ENCODE measurements at regions not wholly inside any gene's neighbourhood (a gene's known extent, or its start where the extent isn't known, plus 50 kb on each side); places are given as distances from the start of the nearest gene placed in this dataset.

DNA sequence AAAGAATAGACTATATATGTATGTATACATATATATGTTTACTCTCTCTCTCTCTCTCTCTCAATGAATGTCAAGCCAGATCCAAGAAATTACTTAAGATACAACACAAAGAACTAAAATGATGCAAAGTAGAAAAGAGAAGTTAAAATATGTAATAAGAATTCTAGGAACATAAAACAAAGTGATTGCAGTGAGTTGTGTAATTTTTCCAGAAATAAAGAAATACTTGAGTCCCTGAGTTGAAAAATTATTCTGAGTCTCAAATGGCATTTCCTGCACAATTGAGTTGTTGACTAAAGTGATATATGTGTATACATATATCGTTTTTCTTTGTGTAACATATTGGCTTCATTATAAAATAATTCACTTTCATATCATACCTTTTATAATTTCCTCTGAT lies 262.4 kb downstream of the INSIG2 start:
- no peak for ATAC-seq
- no peak for DNase-seq
- Mint-ChIP-seq H3K4me1 (ENCODE audit: low read depth) (no peaks in the 10 kb centered on the region), H3K4me3 (no peak overlapping the region), H3K27me3 (ENCODE audit: low read depth) (peaks cover 11% of the 10 kb centered on the region), H3K9me3 (no peaks in the 10 kb centered on the region), H3K36me3 (ENCODE audit: insufficient read depth) (no peaks in the 10 kb centered on the region)

DNA sequence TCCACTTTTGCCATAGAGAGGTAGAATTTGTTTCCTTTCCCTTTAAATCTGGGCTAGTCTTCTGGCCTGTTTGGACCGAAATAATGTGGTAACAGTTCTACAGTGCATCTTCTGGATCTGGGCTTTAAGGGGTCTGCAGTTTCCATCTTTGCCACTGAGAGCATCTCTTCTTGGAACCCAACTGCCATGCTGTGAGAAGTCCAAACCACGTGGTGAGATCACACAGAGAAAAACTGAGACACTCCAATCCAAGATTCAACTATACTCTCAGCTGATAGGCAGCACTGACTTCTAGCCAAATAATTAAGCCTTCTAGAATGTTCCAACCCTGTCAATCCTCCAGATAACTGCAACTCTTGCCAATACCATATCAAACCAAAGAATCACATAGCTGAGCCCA lies 261.1 kb downstream of the INSIG2 start:
- H3K4me3 Mint-ChIP-seq = no peak overlapping the region
- no peak for ATAC-seq
- H3K27me3 Mint-ChIP-seq (ENCODE audit: low read depth) = peaks cover 16% of the 10 kb centered on the region
- no peaks in the 10 kb centered on the region for H3K36me3 Mint-ChIP-seq (ENCODE audit: insufficient read depth)
- DNase-seq = no peak
- no peaks in the 10 kb centered on the region for H3K9me3 Mint-ChIP-seq
- H3K4me1 Mint-ChIP-seq (ENCODE audit: low read depth) = no peaks in the 10 kb centered on the region

DNA sequence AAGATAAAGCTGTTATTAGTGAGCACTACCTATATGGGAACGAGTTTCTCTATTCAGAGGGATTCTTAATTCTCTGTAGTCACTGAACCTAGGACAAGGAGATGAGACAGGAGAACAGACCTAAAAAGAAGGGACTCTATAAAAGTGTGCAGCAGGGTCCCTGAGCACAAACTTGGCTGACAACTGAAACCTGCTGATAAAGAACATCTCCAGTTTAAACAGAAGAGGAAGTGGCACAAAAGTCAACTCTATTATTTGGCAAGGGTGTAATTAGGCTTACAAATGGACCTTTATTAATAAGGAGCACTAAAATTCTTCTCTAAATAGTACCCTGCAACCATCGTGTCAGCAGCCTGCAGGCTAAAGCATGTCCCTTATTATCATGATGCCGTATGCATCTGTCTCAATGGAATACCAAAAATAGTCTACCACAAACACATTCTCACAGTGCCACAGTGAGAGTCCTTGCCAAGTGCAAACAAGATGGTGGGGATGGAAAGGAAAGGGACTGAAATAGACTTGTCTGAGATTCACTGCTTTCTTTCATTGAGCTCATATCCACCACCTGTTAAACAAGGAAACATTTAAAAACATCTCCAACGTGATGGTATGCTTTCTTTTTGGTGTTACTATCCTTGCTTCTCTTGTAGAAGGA lies 260.2 kb downstream of the INSIG2 start:
- no peaks in the 10 kb centered on the region for H3K36me3 Mint-ChIP-seq (ENCODE audit: insufficient read depth)
- H3K4me1 Mint-ChIP-seq (ENCODE audit: low read depth) = no peaks in the 10 kb centered on the region
- DNase-seq = no peak
- H3K9me3 Mint-ChIP-seq = no peaks in the 10 kb centered on the region
- peaks cover 16% of the 10 kb centered on the region for H3K27me3 Mint-ChIP-seq (ENCODE audit: low read depth)
- H3K4me3 Mint-ChIP-seq = no peak overlapping the region
- ATAC-seq = no peak

DNA sequence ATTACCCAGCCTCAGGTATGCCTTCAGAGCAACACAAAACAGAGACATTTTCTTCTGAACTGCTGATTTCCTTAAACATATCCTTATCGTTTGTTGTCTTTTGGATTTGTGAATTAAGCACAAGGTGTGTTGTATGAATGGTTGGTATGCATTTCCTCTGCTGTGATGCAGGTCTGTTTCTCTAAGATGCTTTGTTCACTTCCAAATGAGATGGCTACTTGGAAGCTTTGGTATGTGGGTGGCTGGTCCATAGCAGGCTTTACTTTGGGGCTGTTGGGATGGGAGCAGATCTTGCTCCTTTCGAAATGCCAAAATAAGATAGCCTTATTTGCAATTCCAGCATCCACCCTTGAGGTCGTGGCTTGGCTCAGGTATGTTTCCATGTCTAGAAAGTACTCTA lies 257.2 kb downstream of the INSIG2 start:
- Mint-ChIP-seq H3K27me3 (ENCODE audit: low read depth) (peaks cover 13% of the 10 kb centered on the region), H3K4me1 (ENCODE audit: low read depth) (no peaks in the 10 kb centered on the region), H3K4me3 (no peak overlapping the region), H3K9me3 (no peaks in the 10 kb centered on the region), H3K36me3 (ENCODE audit: insufficient read depth) (no peaks in the 10 kb centered on the region)
- no peak for DNase-seq
- no peak for ATAC-seq

DNA sequence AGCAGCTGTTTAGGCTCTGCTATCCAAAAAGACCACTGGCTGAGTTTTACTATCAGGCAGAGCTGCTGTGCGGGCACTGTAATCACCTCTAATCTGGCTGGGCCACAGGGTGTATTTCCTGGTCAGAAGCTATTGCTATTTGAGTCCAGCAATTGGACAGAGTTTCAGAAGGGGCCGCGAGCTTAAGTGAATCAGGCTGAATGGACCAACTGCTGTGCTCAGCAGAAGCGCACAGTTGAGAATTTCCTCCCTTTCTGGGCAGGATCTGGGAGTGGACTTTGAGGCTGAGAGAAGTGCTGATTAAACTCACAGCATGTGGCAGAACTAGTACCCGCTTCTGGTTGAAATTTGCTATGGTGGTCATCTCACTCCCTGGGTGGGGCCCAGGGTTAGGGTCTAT lies 251.8 kb downstream of the INSIG2 start:
- ATAC-seq (no peak), DNase-seq (no peak)
- Mint-ChIP-seq H3K36me3 (ENCODE audit: insufficient read depth) (peaks cover 2% of the 10 kb centered on the region), H3K4me3 (no peak overlapping the region), H3K4me1 (ENCODE audit: low read depth) (no peaks in the 10 kb centered on the region), H3K9me3 (peaks cover 17% of the 10 kb centered on the region), H3K27me3 (ENCODE audit: low read depth) (peaks cover 10% of the 10 kb centered on the region)

DNA sequence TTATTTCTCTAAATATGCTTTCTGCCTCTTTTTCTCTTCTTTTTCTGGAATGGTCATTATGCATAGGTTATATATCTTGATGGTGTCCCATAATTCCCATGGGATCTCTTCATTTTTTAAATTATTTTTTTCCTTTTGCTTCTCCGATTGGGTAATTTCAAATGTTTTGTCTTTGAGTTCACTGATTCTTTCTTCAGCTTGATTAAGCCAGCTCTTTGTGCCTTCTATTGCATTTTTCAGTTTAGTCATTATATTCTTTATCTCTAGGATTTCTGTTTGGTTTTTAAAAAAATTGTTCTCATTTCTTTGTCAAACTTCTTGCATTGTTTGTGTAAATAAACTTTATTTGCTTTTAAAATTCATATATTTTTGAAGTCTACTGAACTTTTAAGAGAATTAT lies 251.1 kb downstream of the INSIG2 start:
- H3K9me3 Mint-ChIP-seq = peaks cover 17% of the 10 kb centered on the region
- H3K36me3 Mint-ChIP-seq (ENCODE audit: insufficient read depth) = peaks cover 2% of the 10 kb centered on the region
- DNase-seq (no peak), ATAC-seq (no peak)
- peaks cover 10% of the 10 kb centered on the region for H3K27me3 Mint-ChIP-seq (ENCODE audit: low read depth)
- H3K4me1 Mint-ChIP-seq (ENCODE audit: low read depth) = no peaks in the 10 kb centered on the region
- H3K4me3 Mint-ChIP-seq = no peak overlapping the region

DNA sequence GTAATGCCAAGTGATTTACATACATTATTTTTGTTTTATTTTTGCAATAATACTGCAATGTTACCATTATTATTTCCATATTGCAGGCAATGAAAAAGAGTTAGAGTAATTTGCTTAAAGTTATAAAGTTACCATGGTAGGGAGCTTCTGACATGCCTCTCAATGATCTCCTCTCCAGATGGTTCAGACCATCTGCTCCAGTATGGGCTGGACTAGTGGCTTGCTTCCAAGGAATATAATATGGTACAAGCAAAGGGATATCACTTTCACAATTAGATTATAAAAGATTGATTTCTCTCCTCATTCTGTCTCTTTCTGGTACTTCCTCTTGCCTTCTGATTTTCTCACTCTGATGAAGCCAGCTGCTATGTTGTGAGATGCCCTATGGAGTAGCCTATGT lies 245.4 kb downstream of the INSIG2 start:
- Mint-ChIP-seq H3K4me1 (ENCODE audit: low read depth) (no peaks in the 10 kb centered on the region), H3K27me3 (ENCODE audit: low read depth) (peaks cover 18% of the 10 kb centered on the region), H3K9me3 (peaks cover 5% of the 10 kb centered on the region), H3K36me3 (ENCODE audit: insufficient read depth) (no peaks in the 10 kb centered on the region), H3K4me3 (no peak overlapping the region)
- DNase-seq (no peak), ATAC-seq (no peak)

DNA sequence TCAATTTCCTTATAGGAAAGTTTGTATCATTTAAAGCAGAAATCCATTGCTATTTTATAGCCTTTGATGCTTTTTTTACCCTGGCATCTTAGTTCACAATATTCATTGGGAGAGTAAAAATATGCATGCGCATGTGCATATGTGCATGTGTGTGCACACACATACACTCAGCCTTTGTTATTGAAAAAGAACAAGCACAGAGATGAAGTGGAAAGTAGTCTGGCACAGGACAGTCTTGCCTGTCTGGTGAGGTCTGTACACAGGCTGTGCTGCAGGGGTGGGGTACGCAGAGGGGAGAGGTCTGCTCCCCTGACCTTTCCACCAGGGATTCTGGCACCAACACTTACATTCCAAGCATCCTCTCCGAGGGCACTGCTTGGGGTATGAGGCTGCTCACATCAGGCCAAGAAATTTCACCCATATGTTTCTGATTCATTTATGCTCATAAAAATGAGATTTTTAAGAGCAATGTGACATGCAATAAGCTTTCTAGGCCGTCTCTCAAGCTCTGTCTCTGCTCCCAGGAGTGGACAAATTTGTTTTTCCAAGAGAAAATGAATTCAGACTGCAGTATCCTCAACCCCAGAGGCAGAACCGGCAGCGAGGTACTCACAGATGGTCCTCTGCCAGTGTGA lies 237.2 kb downstream of the INSIG2 start:
- no peak overlapping the region for H3K4me3 Mint-ChIP-seq
- no peaks in the 10 kb centered on the region for H3K36me3 Mint-ChIP-seq (ENCODE audit: insufficient read depth)
- H3K27me3 Mint-ChIP-seq (ENCODE audit: low read depth) = peaks cover 16% of the 10 kb centered on the region
- DNase-seq (no peak), ATAC-seq (no peak)
- no peaks in the 10 kb centered on the region for H3K9me3 Mint-ChIP-seq
- no peaks in the 10 kb centered on the region for H3K4me1 Mint-ChIP-seq (ENCODE audit: low read depth)

DNA sequence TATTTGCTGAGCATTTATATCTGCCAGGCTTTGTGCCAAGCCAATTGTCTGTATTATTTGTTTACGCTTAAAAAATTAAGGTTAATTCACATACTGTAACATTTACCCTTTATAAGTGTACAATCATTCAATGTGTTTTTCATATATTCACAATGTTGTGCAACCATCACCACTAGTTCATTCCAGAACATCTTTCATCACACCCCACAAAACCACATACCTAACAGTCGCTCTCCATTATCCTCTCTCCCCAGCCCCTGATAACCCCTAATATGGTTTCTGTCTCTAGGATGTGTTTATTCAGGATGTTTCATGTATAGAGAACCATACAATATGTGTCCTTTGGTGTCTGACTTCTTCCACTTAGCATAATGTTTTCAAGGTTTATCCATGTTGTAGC lies 234.1 kb downstream of the INSIG2 start:
- H3K4me1 Mint-ChIP-seq (ENCODE audit: low read depth) = no peaks in the 10 kb centered on the region
- no peaks in the 10 kb centered on the region for H3K9me3 Mint-ChIP-seq
- DNase-seq (no peak), ATAC-seq (no peak)
- H3K27me3 Mint-ChIP-seq (ENCODE audit: low read depth) = peaks cover 21% of the 10 kb centered on the region
- no peaks in the 10 kb centered on the region for H3K36me3 Mint-ChIP-seq (ENCODE audit: insufficient read depth)
- H3K4me3 Mint-ChIP-seq = no peak overlapping the region

DNA sequence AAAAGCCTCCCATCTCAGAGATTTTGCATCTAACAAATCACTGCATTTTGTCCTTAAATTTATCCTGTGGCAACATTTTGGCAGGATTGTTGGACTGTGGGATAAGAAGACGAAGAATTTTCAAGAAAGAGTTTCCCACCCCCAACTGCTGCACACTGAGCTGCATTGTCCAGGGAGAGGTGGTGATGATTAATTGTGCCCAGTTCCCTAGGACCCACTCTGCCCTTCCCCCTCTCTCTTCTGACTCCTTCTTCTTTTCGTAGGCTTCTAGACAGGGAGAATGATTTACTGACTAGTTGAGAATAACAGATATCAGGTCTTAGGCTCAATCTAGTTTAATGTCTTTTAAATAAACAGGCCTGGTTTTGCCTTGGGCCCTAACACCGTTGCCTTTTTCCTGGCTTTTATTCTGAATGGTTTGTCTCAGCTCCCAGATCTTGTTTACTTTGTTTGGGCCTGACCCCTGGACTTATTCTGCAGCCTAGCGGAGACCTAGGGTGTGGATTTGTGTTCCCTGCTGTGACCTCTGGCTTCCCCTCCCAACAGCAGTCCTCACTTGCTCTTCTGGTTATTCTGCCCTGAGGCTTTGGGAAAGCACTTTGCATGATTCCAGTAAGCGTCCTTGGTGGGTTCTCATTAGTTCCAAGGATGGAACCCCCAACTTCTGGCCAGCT lies 233.3 kb downstream of the INSIG2 start:
- peaks cover 21% of the 10 kb centered on the region for H3K27me3 Mint-ChIP-seq (ENCODE audit: low read depth)
- ATAC-seq (no peak), DNase-seq (no peak)
- H3K9me3 Mint-ChIP-seq = no peaks in the 10 kb centered on the region
- no peaks in the 10 kb centered on the region for H3K36me3 Mint-ChIP-seq (ENCODE audit: insufficient read depth)
- H3K4me3 Mint-ChIP-seq = no peak overlapping the region
- H3K4me1 Mint-ChIP-seq (ENCODE audit: low read depth) = no peaks in the 10 kb centered on the region

DNA sequence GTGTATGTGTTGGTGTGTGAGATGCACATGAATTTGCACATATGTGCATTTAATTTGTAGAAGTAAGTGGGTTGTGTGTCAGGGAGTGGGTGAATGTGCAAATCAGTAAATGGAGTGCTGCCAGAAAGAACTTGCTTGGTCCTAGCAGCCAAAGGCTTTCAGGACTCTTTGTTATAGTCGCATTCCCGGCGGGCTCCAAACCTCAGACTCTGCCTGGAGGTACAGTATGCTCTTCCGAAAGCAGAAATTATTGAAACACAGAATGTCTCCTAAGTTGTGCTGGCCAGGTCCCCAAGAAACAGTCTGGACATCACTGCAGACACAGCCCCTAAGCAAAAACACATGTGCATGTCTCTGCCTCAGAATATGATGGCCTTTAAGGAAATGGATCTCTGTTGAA lies 232.4 kb downstream of the INSIG2 start:
- ATAC-seq (no peak), DNase-seq (no peak)
- H3K9me3 Mint-ChIP-seq = no peaks in the 10 kb centered on the region
- H3K36me3 Mint-ChIP-seq (ENCODE audit: insufficient read depth) = no peaks in the 10 kb centered on the region
- H3K27me3 Mint-ChIP-seq (ENCODE audit: low read depth) = peaks cover 24% of the 10 kb centered on the region
- H3K4me3 Mint-ChIP-seq = no peak overlapping the region
- H3K4me1 Mint-ChIP-seq (ENCODE audit: low read depth) = no peaks in the 10 kb centered on the region

DNA sequence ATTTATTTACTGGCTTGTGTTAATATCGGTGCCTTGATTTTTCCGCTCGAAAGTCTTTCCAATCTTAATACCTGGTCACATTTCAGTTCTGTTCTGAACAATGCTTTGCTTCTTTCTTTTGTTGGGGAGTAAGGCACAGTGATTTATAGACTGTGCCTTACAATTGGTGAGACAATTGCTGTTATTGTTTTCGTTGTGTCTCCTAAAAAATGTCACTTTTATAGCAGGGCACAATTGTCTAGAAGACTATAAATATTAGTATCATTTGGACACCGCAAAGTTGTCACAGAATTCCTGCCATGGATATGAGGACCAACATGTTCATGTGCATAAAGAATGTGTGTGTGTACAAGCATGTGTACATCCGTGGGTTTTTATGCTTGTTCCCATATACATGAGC lies 231.9 kb downstream of the INSIG2 start:
- peaks cover 24% of the 10 kb centered on the region for H3K27me3 Mint-ChIP-seq (ENCODE audit: low read depth)
- H3K36me3 Mint-ChIP-seq (ENCODE audit: insufficient read depth) = no peaks in the 10 kb centered on the region
- no peak overlapping the region for H3K4me3 Mint-ChIP-seq
- ATAC-seq = no peak
- DNase-seq = no peak
- no peaks in the 10 kb centered on the region for H3K9me3 Mint-ChIP-seq
- H3K4me1 Mint-ChIP-seq (ENCODE audit: low read depth) = no peaks in the 10 kb centered on the region

DNA sequence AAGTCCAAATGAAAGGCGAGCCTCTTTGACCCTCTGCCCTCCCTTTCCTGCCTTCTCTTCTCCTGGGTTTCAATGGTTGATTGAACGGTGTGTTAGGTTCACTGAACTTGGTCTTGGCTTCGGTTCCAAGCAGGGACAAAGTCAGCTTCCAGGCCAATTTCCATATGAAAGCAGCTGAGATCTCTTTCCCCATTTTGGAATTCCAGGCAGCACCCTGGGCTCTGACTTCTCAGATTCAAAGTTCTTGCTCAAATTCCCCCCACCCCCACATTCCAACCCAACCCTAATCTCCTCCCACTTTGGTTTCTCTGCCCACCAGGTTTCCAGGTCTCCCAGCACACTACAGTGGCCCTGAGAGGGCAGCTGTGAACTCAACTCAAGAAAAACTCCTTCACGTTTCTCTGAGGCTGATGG lies 231.0 kb downstream of the INSIG2 start:
- Mint-ChIP-seq H3K27me3 (ENCODE audit: low read depth) (peaks cover 24% of the 10 kb centered on the region), H3K4me1 (ENCODE audit: low read depth) (no peaks in the 10 kb centered on the region), H3K36me3 (ENCODE audit: insufficient read depth) (no peaks in the 10 kb centered on the region), H3K9me3 (no peaks in the 10 kb centered on the region), H3K4me3 (no peak overlapping the region)
- no peak for ATAC-seq
- DNase-seq = no peak

DNA sequence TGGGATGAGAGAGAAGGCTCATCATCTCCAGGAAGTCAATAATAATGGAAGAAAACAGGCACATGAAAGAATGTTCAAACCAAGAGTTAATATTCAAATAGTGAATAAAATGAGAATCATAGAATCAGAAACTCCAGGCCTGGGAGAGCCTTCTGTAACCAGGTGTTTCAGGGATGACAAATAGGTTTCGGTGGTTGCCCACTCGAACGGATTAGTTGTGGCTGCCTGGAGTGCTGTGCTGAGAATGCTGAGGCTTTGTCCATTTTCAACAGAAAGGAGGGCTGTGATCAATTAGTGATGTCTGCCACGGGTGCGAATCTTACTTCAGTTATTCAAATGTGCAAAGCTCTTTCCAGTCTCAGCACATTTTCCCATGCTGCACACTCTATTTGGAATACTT lies 227.3 kb downstream of the INSIG2 start:
- Mint-ChIP-seq H3K4me3 (no peak overlapping the region), H3K36me3 (ENCODE audit: insufficient read depth) (no peaks in the 10 kb centered on the region), H3K27me3 (ENCODE audit: low read depth) (peaks cover 9% of the 10 kb centered on the region), H3K9me3 (no peaks in the 10 kb centered on the region), H3K4me1 (ENCODE audit: low read depth) (peaks cover 1% of the 10 kb centered on the region)
- ATAC-seq (no peak), DNase-seq (no peak)

Measured in activated T-cell treated with anti-CD3 and anti-CD28 coated beads, Interleukin-2, amount 50 U/mL, for 4 hours (primary cell).